ENCODE measurements at regions not wholly inside any gene's neighbourhood (a gene's known extent, or its start where the extent isn't known, plus 50 kb on each side); places are given as distances from the start of the nearest gene placed in this dataset.
"Not testable (repeated sequence)": the region's sequence is repeated elsewhere in the genome, so short reads cannot be mapped to it uniquely, and the experiment has no call there.

GRCh38 chr15:95205830-95206229 is 974.5 kb downstream of the MCTP2 start:
- DNase-seq = not testable (repeated sequence)

- DNase-seq = no peak
These were observed 976.7 kb downstream of the MCTP2 start for GRCh38 chr15:95208071-95208470.

GRCh38 chr15:95208988-95209387 is 977.6 kb downstream of the MCTP2 start:
- no peak for DNase-seq

- DNase-seq = no peak
These were observed 979.1 kb downstream of the MCTP2 start for GRCh38 chr15:95210436-95210981.

- no peak for DNase-seq
These were observed 983.7 kb downstream of the MCTP2 start for GRCh38 chr15:95215017-95215416.

- no peak for DNase-seq
These were observed 995.5 kb downstream of the MCTP2 start for GRCh38 chr15:95226835-95227234.

GRCh38 chr15:95227235-95227634 is 995.9 kb downstream of the MCTP2 start:
- DNase-seq = no peak

- no peak for DNase-seq
These were observed 997.6 kb downstream of the MCTP2 start for GRCh38 chr15:95228856-95229555.

- DNase-seq = no peak
These were observed 1003.7 kb downstream of the MCTP2 start for GRCh38 chr15:95235033-95235432.

- no peak for DNase-seq
These were observed 1016.0 kb downstream of the MCTP2 start for GRCh38 chr15:95247071-95247984.

GRCh38 chr15:95249524-95249923 is 1018.2 kb downstream of the MCTP2 start:
- no peak for DNase-seq

- no peak for DNase-seq
These were observed 1021.0 kb downstream of the MCTP2 start for GRCh38 chr15:95252404-95252803.

GRCh38 chr15:95254263-95254662 is 1022.9 kb downstream of the MCTP2 start:
- DNase-seq = no peak

GRCh38 chr15:95259513-95259912 is 1028.2 kb downstream of the MCTP2 start:
- peak; percentile 52 for DNase-seq

- DNase-seq = no peak
These were observed 1028.6 kb downstream of the MCTP2 start for GRCh38 chr15:95259965-95260364.

- DNase-seq = no peak
These were observed 1029.5 kb downstream of the MCTP2 start for GRCh38 chr15:95260856-95261255.

- no peak for DNase-seq
These were observed 1030.2 kb downstream of the MCTP2 start for GRCh38 chr15:95261546-95261945.

- no peak for DNase-seq
These were observed 1030.6 kb downstream of the MCTP2 start for GRCh38 chr15:95261968-95262367.

- DNase-seq = no peak
These were observed 1031.7 kb downstream of the MCTP2 start for GRCh38 chr15:95262866-95263564.

GRCh38 chr15:95263751-95264150 is 1032.4 kb downstream of the MCTP2 start:
- DNase-seq = no peak

- DNase-seq = no peak
These were observed 1034.1 kb downstream of the MCTP2 start for GRCh38 chr15:95265419-95265997.

- DNase-seq = no peak
These were observed 1035.2 kb downstream of the MCTP2 start for GRCh38 chr15:95266451-95267061.

Data from NCI-H2081 treated with DMSO at 0.1 percent for 48 hours (cell line).